NK-92 treated with Interleukin-12 subunit alpha and Interleukin-12 subunit beta, amount 100 ng/mL, for 24 hours (cell line): ENCODE measurements at regions not wholly inside any gene's neighbourhood (a gene's known extent, or its start where the extent isn't known, plus 50 kb on each side); places are given as distances from the start of the nearest gene placed in this dataset.

Experiments used
- DNase-seq: peaks from one replicate; lab custom pipeline; 2025; lab: John Stamatoyannopoulos, UW

- no peak for DNase-seq
These were observed 187.8 kb downstream of the MYLK4 start for GRCh38 chr6:2562721-2563451.

- DNase-seq = no peak
These were observed 189.6 kb downstream of the MYLK4 start for GRCh38 chr6:2560917-2561698.

- no peak for DNase-seq
These were observed 190.4 kb downstream of the MYLK4 start for GRCh38 chr6:2560140-2560818.

- DNase-seq = no peak
These were observed 191.6 kb downstream of the MYLK4 start for GRCh38 chr6:2558861-2559801.

GRCh38 chr6:2558098-2558680 lies 192.5 kb downstream of the MYLK4 start:
- no peak for DNase-seq

- DNase-seq = no peak
These were observed 193.5 kb downstream of the MYLK4 start for GRCh38 chr6:2557181-2557720.

- no peak for DNase-seq
These were observed 194.0 kb downstream of the MYLK4 start for GRCh38 chr6:2556761-2557160.

- DNase-seq = no peak
These were observed 196.0 kb downstream of the MYLK4 start for GRCh38 chr6:2554651-2555260.

GRCh38 chr6:2552526-2553154 lies 198.1 kb downstream of the MYLK4 start:
- no peak for DNase-seq

GRCh38 chr6:2551705-2552104 lies 199.0 kb downstream of the MYLK4 start:
- no peak for DNase-seq

GRCh38 chr6:2550247-2550646 lies 200.5 kb downstream of the MYLK4 start:
- no peak for DNase-seq

- DNase-seq = no peak
These were observed 200.9 kb downstream of the MYLK4 start for GRCh38 chr6:2549834-2550233.

- DNase-seq = peak; percentile 33
These were observed 203.4 kb downstream of the MYLK4 start for GRCh38 chr6:2547355-2547754.

GRCh38 chr6:2546901-2547300 lies 203.8 kb downstream of the MYLK4 start:
- DNase-seq = no peak

GRCh38 chr6:2545383-2546038 lies 205.2 kb downstream of the MYLK4 start:
- no peak for DNase-seq

GRCh38 chr6:2543321-2543720 lies 207.4 kb downstream of the MYLK4 start:
- no peak for DNase-seq

- DNase-seq = peak; percentile 57
These were observed 207.9 kb downstream of the MYLK4 start for GRCh38 chr6:2542858-2543218.

- DNase-seq = no peak
These were observed 208.4 kb downstream of the MYLK4 start for GRCh38 chr6:2542101-2542857.

- no peak for DNase-seq
These were observed 214.3 kb downstream of the MYLK4 start for GRCh38 chr6:2536451-2536850.
